Activated CD8-positive, alpha-beta T cell treated with anti-CD3 and anti-CD28 coated beads for 36 hours (primary cell): ENCODE measurements at regions not wholly inside any gene's neighbourhood (a gene's known extent, or its start where the extent isn't known, plus 50 kb on each side); places are given as distances from the start of the nearest gene placed in this dataset.
"Not testable (repeated sequence)": the region's sequence is repeated elsewhere in the genome, so short reads cannot be mapped to it uniquely, and the experiment has no call there.

Experiments used
- ATAC-seq: fragments of 200-7000 bp; cut with Tn5 transposase; one replicate; pipeline ENCODE4 v1.10.0; 2021; ENCODE audit warnings: mild to moderate bottlenecking, moderate library complexity
- CTCF ChIA-PET: fragments of 350-600 bp; sonication (Branson Sonifier 250); formaldehyde crosslinking; loops from one replicate; lab custom pipeline; 2021; ENCODE audit warnings: antibody characterized with exemption; lab: Charles Lee
- POLR2A ChIA-PET: fragments of 350-600 bp; sonication (Branson Sonifier 250); formaldehyde crosslinking; loops from one replicate; lab custom pipeline; 2021; ENCODE audit warnings: antibody characterized with exemption; lab: Charles Lee
- DNase-seq: peaks from one replicate; pipeline ENCODE4 v3.0.0-alpha.2; 2020
- H3K27ac Mint-ChIP-seq: one replicate; pipeline ENCODE4 v1.8.0; 2021; ENCODE audit warnings: mild to moderate bottlenecking, mixed read lengths
- H3K27me3 Mint-ChIP-seq: one replicate; pipeline ENCODE4 v1.8.0; 2021; ENCODE audit warnings: mixed read lengths
- H3K36me3 Mint-ChIP-seq: one replicate; pipeline ENCODE4 v1.8.0; 2021; ENCODE audit warnings: low read depth, mixed read lengths
- H3K4me1 Mint-ChIP-seq: one replicate; pipeline ENCODE4 v1.8.0; 2021; ENCODE audit warnings: low read depth, mixed read lengths
- H3K4me3 Mint-ChIP-seq: one replicate; pipeline ENCODE4 v1.8.0; 2021; ENCODE audit warnings: mild to moderate bottlenecking, moderate library complexity, mixed read lengths
- H3K9me3 Mint-ChIP-seq: one replicate; pipeline ENCODE4 v1.8.0; 2021; ENCODE audit warnings: mixed read lengths
- CTCF ChIP-seq: fragments of 200-600 bp; IDR thresholded peaks from one replicate; pipeline ENCODE4 v1.8.0; 2022; ENCODE audit warnings: antibody characterized with exemption, mild to moderate bottlenecking
- intact Hi-C: fragments of 100-400 bp; cut with micrococcal nuclease; formaldehyde crosslinking; loops from one replicate; pipeline ENCODE4 v1.10.0; 2022

GRCh38 chr15:100770661-100771584 is 108.7 kb upstream of the ALDH1A3 start:
- POLR2A ChIA-PET, result no interaction called here
- CTCF ChIA-PET, result no interaction called here
- Mint-ChIP-seq H3K27me3 (peaks cover 4% of the 10 kb centered on the region), H3K4me1 (no peaks in the 10 kb centered on the region), H3K36me3 (no peaks in the 10 kb centered on the region), H3K27ac (no peak overlapping the region), H3K9me3 (no peaks in the 10 kb centered on the region), H3K4me3 (no peak overlapping the region)
- intact Hi-C loops, result no loop called here
- DNase-seq (no peak), ATAC-seq (no peak)
- TF ChIP-seq CTCF, result no peak

- ChIA-PET POLR2A (no interaction called here), CTCF (no interaction called here)
- Mint-ChIP-seq H3K27me3 (no peaks in the 10 kb centered on the region), H3K4me3 (no peak overlapping the region), H3K4me1 (no peaks in the 10 kb centered on the region), H3K27ac (no peak overlapping the region), H3K9me3 (no peaks in the 10 kb centered on the region), H3K36me3 (no peaks in the 10 kb centered on the region)
- TF ChIP-seq CTCF, result no peak
- DNase-seq (no peak), ATAC-seq (no peak)
- intact Hi-C loops, result no loop called here
These were observed 107.9 kb upstream of the ALDH1A3 start for GRCh38 chr15:100771746-100772145.

- Mint-ChIP-seq H3K4me1 (no peaks in the 10 kb centered on the region), H3K9me3 (no peaks in the 10 kb centered on the region), H3K36me3 (no peaks in the 10 kb centered on the region), H3K4me3 (no peak overlapping the region), H3K27me3 (no peaks in the 10 kb centered on the region), H3K27ac (no peak overlapping the region)
- DNase-seq (no peak), ATAC-seq (no peak)
- POLR2A ChIA-PET, result no interaction called here
- CTCF ChIA-PET, result no interaction called here
- TF ChIP-seq CTCF, result no peak
- intact Hi-C loops, result no loop called here
These were observed 107.2 kb upstream of the ALDH1A3 start for GRCh38 chr15:100772478-100772877.

GRCh38 chr15:100772892-100773520 is 106.6 kb upstream of the ALDH1A3 start:
- ChIA-PET POLR2A (no interaction called here), CTCF (no interaction called here)
- Mint-ChIP-seq H3K27me3 (no peaks in the 10 kb centered on the region), H3K9me3 (no peaks in the 10 kb centered on the region), H3K27ac (no peak overlapping the region), H3K4me3 (no peak overlapping the region), H3K36me3 (no peaks in the 10 kb centered on the region), H3K4me1 (no peaks in the 10 kb centered on the region)
- intact Hi-C loops, result no loop called here
- no peak for DNase-seq
- ATAC-seq, result no peak
- TF ChIP-seq CTCF, result no peak

GRCh38 chr15:100774044-100774443 is 105.6 kb upstream of the ALDH1A3 start:
- H3K4me1 Mint-ChIP-seq, H3K27me3 Mint-ChIP-seq, DNase-seq, ATAC-seq, CTCF ChIA-PET, POLR2A ChIA-PET, H3K9me3 Mint-ChIP-seq, intact Hi-C loops, H3K27ac Mint-ChIP-seq, H3K4me3 Mint-ChIP-seq, H3K36me3 Mint-ChIP-seq: not testable (repeated sequence)
